Fibroblast of skin of abdomen (primary cell): ENCODE measurements at regions not wholly inside any gene's neighbourhood (a gene's known extent, or its start where the extent isn't known, plus 50 kb on each side); places are given as distances from the start of the nearest gene placed in this dataset.

Experiments
- DNase-seq: peaks from one replicate; pipeline ENCODE4 v3.0.0-alpha.2; 2013

- DNase-seq = no peak
Measured at GRCh38 chr2:216925636-216926366, 65.9 kb upstream of the TNP1 start.

- no peak for DNase-seq
Measured at GRCh38 chr2:216925006-216925405, 65.1 kb upstream of the TNP1 start.

- DNase-seq = no peak
Measured at GRCh38 chr2:216923706-216924105, 63.8 kb upstream of the TNP1 start.

- no peak for DNase-seq
Measured at GRCh38 chr2:216922175-216922780, 62.4 kb upstream of the TNP1 start.

- DNase-seq = no peak
Measured at GRCh38 chr2:216920937-216921456, 61.1 kb upstream of the TNP1 start.

GRCh38 chr2:216920143-216920876 is 60.4 kb upstream of the TNP1 start:
- peak; percentile 55 for DNase-seq

- peak; percentile 89 for DNase-seq
Measured at GRCh38 chr2:216918088-216918680, 58.3 kb upstream of the TNP1 start.

- DNase-seq = no peak
Measured at GRCh38 chr2:216916956-216917650, 57.2 kb upstream of the TNP1 start.

- DNase-seq = peak; percentile 23
Measured at GRCh38 chr2:216915557-216916150, 55.8 kb upstream of the TNP1 start.

- no peak for DNase-seq
Measured at GRCh38 chr2:216914491-216914890, 54.6 kb upstream of the TNP1 start.

GRCh38 chr2:216911886-216912285 is 52.0 kb upstream of the TNP1 start:
- no peak for DNase-seq

GRCh38 chr2:216911008-216911407 is 51.1 kb upstream of the TNP1 start:
- DNase-seq = no peak

- DNase-seq = no peak
Measured at GRCh38 chr2:216909541-216910210, 49.8 kb upstream of the TNP1 start.
